Esophagus muscularis mucosa (tissue), 3 donors: ENCODE measurements at regions not wholly inside any gene's neighbourhood (a gene's known extent, or its start where the extent isn't known, plus 50 kb on each side); places are given as distances from the start of the nearest gene placed in this dataset.

ENCODE experiments used
- POLR2A ChIP-seq: fragments of 450-650 bp; IDR thresholded peaks from one replicate; pipeline ENCODE4 v1.6.1; 2017; ENCODE audit warnings: antibody characterized with exemption, moderate library complexity, mild to moderate bottlenecking, low read depth
- TF ChIP-seq, protein P1 (sequence below), 3 experiments: fragments of 200-600 bp in 2 of 3; fragments of 450-650 bp in 1 of 3; sonication (generic) in 2 of 3; IDR thresholded peaks; one replicate each; pipeline ENCODE4 v1.5.1; 2017 to 2019; ENCODE audit warnings: antibody characterized with exemption in 3 of 3, mild to moderate bottlenecking in 2 of 3, moderate library complexity in 1 of 3

DNA sequence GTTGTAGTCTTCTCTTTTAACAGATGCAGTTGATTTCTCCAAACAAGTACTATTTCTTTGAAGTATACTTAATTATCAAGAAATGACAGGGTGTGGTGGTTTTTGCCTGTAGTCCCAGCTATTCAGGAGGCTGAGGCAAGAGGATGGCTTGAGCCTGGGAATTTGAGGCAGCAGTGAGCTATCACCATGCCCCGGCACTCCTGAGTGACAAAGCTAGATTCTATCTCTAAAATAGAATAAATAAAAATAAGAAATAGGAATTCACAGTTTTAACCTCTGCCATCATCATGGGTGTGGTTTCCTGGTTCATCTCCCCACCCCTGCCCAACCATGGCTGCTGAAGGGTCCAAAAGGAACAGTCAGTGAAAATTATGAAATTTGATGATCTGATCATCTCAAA lies 290.2 kb upstream of the FLRT2 start:
- TF ChIP-seq, protein P1, sequence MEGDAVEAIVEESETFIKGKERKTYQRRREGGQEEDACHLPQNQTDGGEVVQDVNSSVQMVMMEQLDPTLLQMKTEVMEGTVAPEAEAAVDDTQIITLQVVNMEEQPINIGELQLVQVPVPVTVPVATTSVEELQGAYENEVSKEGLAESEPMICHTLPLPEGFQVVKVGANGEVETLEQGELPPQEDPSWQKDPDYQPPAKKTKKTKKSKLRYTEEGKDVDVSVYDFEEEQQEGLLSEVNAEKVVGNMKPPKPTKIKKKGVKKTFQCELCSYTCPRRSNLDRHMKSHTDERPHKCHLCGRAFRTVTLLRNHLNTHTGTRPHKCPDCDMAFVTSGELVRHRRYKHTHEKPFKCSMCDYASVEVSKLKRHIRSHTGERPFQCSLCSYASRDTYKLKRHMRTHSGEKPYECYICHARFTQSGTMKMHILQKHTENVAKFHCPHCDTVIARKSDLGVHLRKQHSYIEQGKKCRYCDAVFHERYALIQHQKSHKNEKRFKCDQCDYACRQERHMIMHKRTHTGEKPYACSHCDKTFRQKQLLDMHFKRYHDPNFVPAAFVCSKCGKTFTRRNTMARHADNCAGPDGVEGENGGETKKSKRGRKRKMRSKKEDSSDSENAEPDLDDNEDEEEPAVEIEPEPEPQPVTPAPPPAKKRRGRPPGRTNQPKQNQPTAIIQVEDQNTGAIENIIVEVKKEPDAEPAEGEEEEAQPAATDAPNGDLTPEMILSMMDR (IDR thresholded peaks at IDR 0.05), result no peak
- TF ChIP-seq POLR2A, result no peak
